ENCODE measurements at regions not wholly inside any gene's neighbourhood (a gene's known extent, or its start where the extent isn't known, plus 50 kb on each side); places are given as distances from the start of the nearest gene placed in this dataset.

DNA sequence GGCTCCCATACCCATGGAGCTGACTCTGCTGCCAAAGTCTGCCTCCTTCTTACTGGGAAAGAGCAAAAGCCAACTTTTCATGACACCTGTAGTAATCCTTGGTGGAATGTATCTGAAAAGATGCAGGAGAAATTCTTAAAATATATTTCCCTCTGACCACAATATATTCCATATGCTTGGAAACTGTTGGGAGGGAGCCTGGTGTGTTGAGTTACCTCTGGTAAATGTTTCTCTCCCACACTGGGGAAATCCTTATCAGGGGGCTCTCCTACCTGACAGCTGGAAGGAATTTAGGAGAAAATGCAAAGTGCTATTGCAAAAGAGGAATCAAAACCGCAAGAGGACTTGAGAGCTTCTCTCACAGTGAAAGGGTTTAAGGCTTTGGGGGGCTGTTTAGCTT lies 139.4 kb downstream of the TBX5 start:
- Histone ChIP-seq H3K27ac (ENCODE audit: low read length) (no peak overlapping the region), H3K9ac (ENCODE audit: low read length) (no peak overlapping the region), H2AFZ (ENCODE audit: low read depth, low read length) (no peak overlapping the region), H3K4me1 (ENCODE audit: low read length) (no peaks in the 10 kb centered on the region), H3K36me3 (replicated peaks; ENCODE audit: low read depth, low read length) (no peaks in the 10 kb centered on the region), H3K4me2 (ENCODE audit: low read length) (no peak overlapping the region), H3K79me2 (ENCODE audit: low read length) (no peaks in the 10 kb centered on the region), H4K20me1 (ENCODE audit: insufficient read depth, low read length) (no peaks in the 10 kb centered on the region), H3K4me3 (ENCODE audit: low read length) (no peak overlapping the region), H3K27me3 (ENCODE audit: low read depth, low read length) (peaks cover 6% of the 10 kb centered on the region; the same call in 1 of the 2 replicates), H3K9me3 (ENCODE audit: insufficient read depth, low read length) (no peaks in the 10 kb centered on the region)
- TF ChIP-seq, protein P1, sequence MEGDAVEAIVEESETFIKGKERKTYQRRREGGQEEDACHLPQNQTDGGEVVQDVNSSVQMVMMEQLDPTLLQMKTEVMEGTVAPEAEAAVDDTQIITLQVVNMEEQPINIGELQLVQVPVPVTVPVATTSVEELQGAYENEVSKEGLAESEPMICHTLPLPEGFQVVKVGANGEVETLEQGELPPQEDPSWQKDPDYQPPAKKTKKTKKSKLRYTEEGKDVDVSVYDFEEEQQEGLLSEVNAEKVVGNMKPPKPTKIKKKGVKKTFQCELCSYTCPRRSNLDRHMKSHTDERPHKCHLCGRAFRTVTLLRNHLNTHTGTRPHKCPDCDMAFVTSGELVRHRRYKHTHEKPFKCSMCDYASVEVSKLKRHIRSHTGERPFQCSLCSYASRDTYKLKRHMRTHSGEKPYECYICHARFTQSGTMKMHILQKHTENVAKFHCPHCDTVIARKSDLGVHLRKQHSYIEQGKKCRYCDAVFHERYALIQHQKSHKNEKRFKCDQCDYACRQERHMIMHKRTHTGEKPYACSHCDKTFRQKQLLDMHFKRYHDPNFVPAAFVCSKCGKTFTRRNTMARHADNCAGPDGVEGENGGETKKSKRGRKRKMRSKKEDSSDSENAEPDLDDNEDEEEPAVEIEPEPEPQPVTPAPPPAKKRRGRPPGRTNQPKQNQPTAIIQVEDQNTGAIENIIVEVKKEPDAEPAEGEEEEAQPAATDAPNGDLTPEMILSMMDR (IDR thresholded peaks at IDR 0.05; ENCODE audit: low read depth, low read length), result no peak
- no peak for TF ChIP-seq EZH2phosphoT487 (IDR thresholded peaks at IDR 0.05; ENCODE audit: low read depth)

DNA sequence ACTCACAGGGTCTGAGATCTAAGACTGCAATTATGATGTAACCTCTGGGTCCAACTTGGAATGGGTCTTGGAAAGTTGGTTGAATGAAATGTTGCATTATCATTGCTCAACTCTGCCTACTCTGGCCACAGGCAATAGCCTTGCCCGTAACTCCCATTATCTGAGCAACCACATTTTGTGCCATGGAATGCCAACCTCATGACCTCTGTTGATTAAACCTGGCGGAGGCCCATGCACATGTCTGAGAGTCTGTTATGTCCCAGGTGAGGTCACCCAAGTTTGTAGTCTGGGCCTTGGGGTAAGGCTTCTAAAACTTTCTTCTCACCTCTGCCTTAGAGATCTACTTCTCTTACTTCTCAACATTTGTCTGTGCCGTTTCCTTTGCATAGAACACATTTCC lies 140.9 kb downstream of the TBX5 start:
- Histone ChIP-seq H3K79me2 (ENCODE audit: low read length) (no peaks in the 10 kb centered on the region), H3K4me2 (ENCODE audit: low read length) (no peak overlapping the region), H3K27ac (ENCODE audit: low read length) (no peak overlapping the region), H3K4me1 (ENCODE audit: low read length) (no peaks in the 10 kb centered on the region), H3K4me3 (ENCODE audit: low read length) (no peak overlapping the region), H2AFZ (ENCODE audit: low read depth, low read length) (no peak overlapping the region), H3K36me3 (replicated peaks; ENCODE audit: low read depth, low read length) (no peaks in the 10 kb centered on the region), H3K9me3 (ENCODE audit: insufficient read depth, low read length) (no peaks in the 10 kb centered on the region), H3K27me3 (ENCODE audit: low read depth, low read length) (peaks cover 6% of the 10 kb centered on the region; the same call in 1 of the 2 replicates), H4K20me1 (ENCODE audit: insufficient read depth, low read length) (no peaks in the 10 kb centered on the region), H3K9ac (ENCODE audit: low read length) (no peak overlapping the region)
- TF ChIP-seq, protein P1 (IDR thresholded peaks at IDR 0.05; ENCODE audit: low read depth, low read length), result no peak
- no peak for TF ChIP-seq EZH2phosphoT487 (IDR thresholded peaks at IDR 0.05; ENCODE audit: low read depth)

DNA sequence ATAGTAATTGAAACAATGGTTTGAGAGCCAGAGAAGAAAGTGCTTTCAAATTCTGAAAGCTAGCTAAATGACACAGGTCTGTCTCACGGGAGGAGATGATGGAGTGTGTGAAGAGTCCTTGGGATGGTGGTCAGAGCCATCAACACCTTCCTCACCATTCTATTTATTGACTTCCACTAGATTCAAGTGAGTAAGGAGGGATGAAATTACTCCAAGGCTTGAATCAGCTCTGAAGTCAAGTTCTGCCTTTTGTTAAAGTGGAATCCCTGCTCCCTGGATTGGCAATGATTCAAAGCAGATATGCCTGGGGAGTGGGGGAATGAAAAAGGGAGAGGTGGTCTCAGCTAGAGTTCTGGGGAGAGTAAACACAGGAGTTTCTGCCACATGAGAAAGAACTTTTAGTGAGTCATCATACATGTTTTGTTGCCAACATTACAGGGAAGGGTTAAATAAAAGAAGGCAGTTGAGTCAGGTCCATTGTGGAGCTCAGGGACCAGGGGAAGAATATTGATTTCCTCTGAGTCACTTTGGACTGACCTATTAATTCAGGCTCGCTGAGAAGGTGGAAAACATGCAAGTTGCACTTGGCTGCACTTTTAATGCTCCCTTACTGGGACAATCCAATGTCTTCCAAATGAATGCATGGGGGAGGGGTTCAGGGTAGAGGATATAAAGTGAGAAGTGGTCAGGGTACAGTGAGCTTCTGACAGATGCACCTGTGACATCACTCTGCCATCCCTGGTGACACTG lies 142.7 kb downstream of the TBX5 start:
- no peak overlapping the region for H3K27ac ChIP-seq (ENCODE audit: low read length)
- no peaks in the 10 kb centered on the region for H3K9me3 ChIP-seq (ENCODE audit: insufficient read depth, low read length)
- H2AFZ ChIP-seq (ENCODE audit: low read depth, low read length), result no peak overlapping the region
- H3K36me3 ChIP-seq (replicated peaks; ENCODE audit: low read depth, low read length), result no peaks in the 10 kb centered on the region
- no peak overlapping the region for H3K4me2 ChIP-seq (ENCODE audit: low read length)
- no peaks in the 10 kb centered on the region for H3K4me1 ChIP-seq (ENCODE audit: low read length)
- no peaks in the 10 kb centered on the region for H4K20me1 ChIP-seq (ENCODE audit: insufficient read depth, low read length)
- no peak overlapping the region for H3K4me3 ChIP-seq (ENCODE audit: low read length)
- no peak for TF ChIP-seq EZH2phosphoT487 (IDR thresholded peaks at IDR 0.05; ENCODE audit: low read depth)
- TF ChIP-seq, protein P1 (IDR thresholded peaks at IDR 0.05; ENCODE audit: low read depth, low read length), result no peak
- H3K79me2 ChIP-seq (ENCODE audit: low read length), result no peaks in the 10 kb centered on the region
- no peak overlapping the region for H3K9ac ChIP-seq (ENCODE audit: low read length)
- peaks cover 6% of the 10 kb centered on the region; the same call in 1 of the 2 replicates for H3K27me3 ChIP-seq (ENCODE audit: low read depth, low read length)

DNA sequence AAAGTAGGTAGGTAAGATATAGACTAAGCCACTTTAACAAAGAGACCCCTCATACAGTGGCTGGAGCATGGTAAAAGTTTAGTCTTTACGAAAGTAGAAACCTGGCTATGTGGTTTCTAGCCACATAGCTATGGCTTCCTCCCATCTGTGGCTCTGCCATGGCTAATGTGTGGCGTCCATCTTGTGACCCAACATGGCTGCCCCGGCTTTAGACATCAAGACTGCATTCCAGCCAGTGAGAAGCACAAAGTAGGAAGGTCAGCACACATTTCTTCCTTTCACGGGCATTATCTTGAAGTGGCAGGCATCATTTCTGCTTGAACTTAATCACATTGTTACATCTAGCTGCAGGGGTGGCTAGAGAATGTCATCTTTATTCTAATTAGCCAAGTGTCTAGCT lies 148.3 kb downstream of the TBX5 start:
- no peaks in the 10 kb centered on the region for H3K27me3 ChIP-seq (ENCODE audit: low read depth, low read length)
- H3K4me2 ChIP-seq (ENCODE audit: low read length), result no peak overlapping the region
- no peaks in the 10 kb centered on the region for H3K79me2 ChIP-seq (ENCODE audit: low read length)
- no peak overlapping the region for H3K9ac ChIP-seq (ENCODE audit: low read length)
- no peak overlapping the region for H3K4me3 ChIP-seq (ENCODE audit: low read length)
- no peak for TF ChIP-seq EZH2phosphoT487 (IDR thresholded peaks at IDR 0.05; ENCODE audit: low read depth)
- TF ChIP-seq, protein P1 (IDR thresholded peaks at IDR 0.05; ENCODE audit: low read depth, low read length), result no peak
- H3K9me3 ChIP-seq (ENCODE audit: insufficient read depth, low read length), result no peaks in the 10 kb centered on the region
- no peaks in the 10 kb centered on the region for H3K36me3 ChIP-seq (replicated peaks; ENCODE audit: low read depth, low read length)
- no peak overlapping the region for H3K27ac ChIP-seq (ENCODE audit: low read length)
- H4K20me1 ChIP-seq (ENCODE audit: insufficient read depth, low read length), result no peaks in the 10 kb centered on the region
- no peaks in the 10 kb centered on the region for H3K4me1 ChIP-seq (ENCODE audit: low read length)
- H2AFZ ChIP-seq (ENCODE audit: low read depth, low read length), result no peak overlapping the region

Measured in OCI-LY3 (cell line).